ENCODE measurements at regions not wholly inside any gene's neighbourhood (a gene's known extent, or its start where the extent isn't known, plus 50 kb on each side); places are given as distances from the start of the nearest gene placed in this dataset.

- H3K27ac Mint-ChIP-seq, result no peak overlapping the region
- no peak for TF ChIP-seq CTCF (IDR thresholded peaks at IDR 0.05; ENCODE audit: unreplicated experiment)
- H3K27me3 Mint-ChIP-seq, result peaks cover under 1% of the 10 kb centered on the region
- no peaks in the 10 kb centered on the region for H3K9me3 Mint-ChIP-seq (ENCODE audit: low read depth)
- no peak for DNase-seq (ENCODE audit: low spot score, unreplicated experiment)
- no peak overlapping the region for H3K4me3 Mint-ChIP-seq (ENCODE audit: low read depth)
- no peaks in the 10 kb centered on the region for H3K36me3 Mint-ChIP-seq (ENCODE audit: insufficient read depth)
- peaks cover 7% of the 10 kb centered on the region for H3K4me1 Mint-ChIP-seq (ENCODE audit: low read depth)
Measured at GRCh38 chr2:136305517-136306192, 187.7 kb upstream of the CXCR4 start.

GRCh38 chr2:136301006-136301405 is 183.1 kb upstream of the CXCR4 start:
- Mint-ChIP-seq H3K36me3 (ENCODE audit: insufficient read depth) (no peaks in the 10 kb centered on the region), H3K27ac (no peak overlapping the region), H3K9me3 (ENCODE audit: low read depth) (no peaks in the 10 kb centered on the region), H3K4me3 (ENCODE audit: low read depth) (no peak overlapping the region), H3K4me1 (ENCODE audit: low read depth) (peaks cover 9% of the 10 kb centered on the region), H3K27me3 (peaks cover 3% of the 10 kb centered on the region)
- DNase-seq (ENCODE audit: low spot score, unreplicated experiment), result no peak
- TF ChIP-seq CTCF (IDR thresholded peaks at IDR 0.05; ENCODE audit: unreplicated experiment), result no peak

GRCh38 chr2:136298631-136299030 is 180.7 kb upstream of the CXCR4 start:
- no peak overlapping the region for H3K4me3 Mint-ChIP-seq (ENCODE audit: low read depth)
- H3K27me3 Mint-ChIP-seq, result peaks cover 3% of the 10 kb centered on the region
- no peaks in the 10 kb centered on the region for H3K9me3 Mint-ChIP-seq (ENCODE audit: low read depth)
- H3K36me3 Mint-ChIP-seq (ENCODE audit: insufficient read depth), result no peaks in the 10 kb centered on the region
- TF ChIP-seq CTCF (IDR thresholded peaks at IDR 0.05; ENCODE audit: unreplicated experiment), result no peak
- peaks cover 9% of the 10 kb centered on the region for H3K4me1 Mint-ChIP-seq (ENCODE audit: low read depth)
- DNase-seq (ENCODE audit: low spot score, unreplicated experiment), result no peak
- H3K27ac Mint-ChIP-seq, result no peak overlapping the region

- peaks cover 3% of the 10 kb centered on the region for H3K27me3 Mint-ChIP-seq
- peaks cover 9% of the 10 kb centered on the region for H3K4me1 Mint-ChIP-seq (ENCODE audit: low read depth)
- TF ChIP-seq CTCF (IDR thresholded peaks at IDR 0.05; ENCODE audit: unreplicated experiment), result no peak
- no peaks in the 10 kb centered on the region for H3K36me3 Mint-ChIP-seq (ENCODE audit: insufficient read depth)
- no peaks in the 10 kb centered on the region for H3K9me3 Mint-ChIP-seq (ENCODE audit: low read depth)
- DNase-seq (ENCODE audit: low spot score, unreplicated experiment), result no peak
- H3K27ac Mint-ChIP-seq, result no peak overlapping the region
- no peak overlapping the region for H3K4me3 Mint-ChIP-seq (ENCODE audit: low read depth)
Measured at GRCh38 chr2:136297994-136298393, 180.0 kb upstream of the CXCR4 start.

- H3K36me3 Mint-ChIP-seq (ENCODE audit: insufficient read depth), result no peaks in the 10 kb centered on the region
- H3K4me3 Mint-ChIP-seq (ENCODE audit: low read depth), result no peak overlapping the region
- DNase-seq (ENCODE audit: low spot score, unreplicated experiment), result no peak
- H3K4me1 Mint-ChIP-seq (ENCODE audit: low read depth), result peaks cover 12% of the 10 kb centered on the region
- no peaks in the 10 kb centered on the region for H3K9me3 Mint-ChIP-seq (ENCODE audit: low read depth)
- TF ChIP-seq CTCF (IDR thresholded peaks at IDR 0.05; ENCODE audit: unreplicated experiment), result no peak
- no peak overlapping the region for H3K27ac Mint-ChIP-seq
- H3K27me3 Mint-ChIP-seq, result peaks cover 3% of the 10 kb centered on the region
Measured at GRCh38 chr2:136297312-136297711, 179.4 kb upstream of the CXCR4 start.
